Muscle of leg (tissue), 3 donors: ENCODE measurements at regions not wholly inside any gene's neighbourhood (a gene's known extent, or its start where the extent isn't known, plus 50 kb on each side); places are given as distances from the start of the nearest gene placed in this dataset.
"Not testable (repeated sequence)": the region's sequence is repeated elsewhere in the genome, so short reads cannot be mapped to it uniquely, and the experiment has no call there.

Source experiments
- DNase-seq: peaks from one replicate; pipeline ENCODE4 v3.0.0; 2013
- H3K27ac ChIP-seq: one replicate; pipeline ENCODE4 v1.5.1; 2013; ENCODE audit warnings: mild to moderate bottlenecking, low read length, control low read depth
- H3K27me3 ChIP-seq: one replicate; pipeline ENCODE4 v1.6.1; 2013; ENCODE audit warnings: low read length; ENCODE audit not compliant: control insufficient read depth, insufficient read depth
- H3K36me3 ChIP-seq: one replicate; pipeline ENCODE4 v1.6.1; 2013; ENCODE audit warnings: low read length; ENCODE audit not compliant: control insufficient read depth, insufficient read depth
- H3K4me1 ChIP-seq: one replicate; pipeline ENCODE4 v1.6.1; 2013; ENCODE audit warnings: low read length; ENCODE audit not compliant: control insufficient read depth, insufficient read depth
- H3K4me3 ChIP-seq: one replicate; pipeline ENCODE4 v1.5.1; 2013; ENCODE audit warnings: low read length, control low read depth
- H3K9me3 ChIP-seq: replicated peaks from 2 replicates; pipeline ENCODE4 v1.6.1; 2013; ENCODE audit warnings: low read depth, low read length; ENCODE audit not compliant: control insufficient read depth
- WGBS: methylation state at CpG from one replicate; pipeline ENCODE4 v1.1.5; 2013; ENCODE audit warnings: missing lambda C conversion rate; ENCODE audit not compliant: insufficient coverage; 5-methylcytosine and 5-hydroxymethylcytosine counted together

DNA sequence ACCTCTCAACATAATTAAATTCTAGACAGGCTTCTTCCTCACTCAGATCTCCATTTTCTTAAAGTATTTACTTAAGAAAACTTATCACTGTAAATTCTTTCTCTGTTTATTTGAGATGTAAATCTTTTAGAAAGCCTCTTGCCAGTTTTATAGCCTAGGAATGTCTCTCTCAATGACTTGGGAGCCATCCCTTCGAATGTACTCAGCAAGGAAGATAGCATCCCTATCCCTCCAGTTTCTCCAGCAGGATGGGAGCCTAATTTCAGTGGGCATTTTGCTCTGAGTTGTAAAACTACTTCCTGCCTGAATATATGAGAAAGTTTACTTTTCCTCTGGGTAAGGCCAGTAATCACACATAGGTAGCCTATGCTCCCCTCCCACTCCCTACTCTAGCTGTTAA is 558.5 kb upstream of the ARRDC3 start:
- no peak overlapping the region for H3K4me3 ChIP-seq
- H3K4me1 ChIP-seq = no peaks in the 10 kb centered on the region
- H3K27me3 ChIP-seq = no peaks in the 10 kb centered on the region
- no peaks in the 10 kb centered on the region for H3K36me3 ChIP-seq
- no peaks in the 10 kb centered on the region for H3K9me3 ChIP-seq
- H3K27ac ChIP-seq = no peak overlapping the region
- no CpG with 5 or more reads among the region's 1 CpG for WGBS
- no peak for DNase-seq

DNA sequence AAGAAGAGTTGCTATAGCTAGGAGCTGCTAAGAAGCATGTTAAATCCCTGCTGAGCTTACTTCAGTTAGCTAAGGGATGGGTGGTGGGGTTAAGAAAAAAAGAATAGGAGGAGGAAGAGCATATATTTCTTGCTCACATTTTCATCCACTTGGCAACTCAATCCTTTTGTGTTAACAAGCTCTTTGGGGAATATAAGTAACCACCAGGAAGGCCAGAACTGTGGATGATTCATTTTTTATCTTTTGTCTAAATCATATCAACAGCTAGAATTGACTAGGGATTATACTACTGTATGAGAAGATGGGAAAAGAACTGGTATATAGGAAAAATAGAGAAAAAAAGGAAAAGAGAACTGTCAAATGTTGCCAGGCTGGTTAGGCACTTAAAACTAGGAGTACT is 555.3 kb upstream of the ARRDC3 start:
- Histone ChIP-seq H3K36me3 (no peaks in the 10 kb centered on the region), H3K9me3 (no peaks in the 10 kb centered on the region), H3K4me3 (no peak overlapping the region), H3K27me3 (no peaks in the 10 kb centered on the region), H3K4me1 (no peaks in the 10 kb centered on the region), H3K27ac (no peak overlapping the region)
- DNase-seq = peak; percentile 30

DNA sequence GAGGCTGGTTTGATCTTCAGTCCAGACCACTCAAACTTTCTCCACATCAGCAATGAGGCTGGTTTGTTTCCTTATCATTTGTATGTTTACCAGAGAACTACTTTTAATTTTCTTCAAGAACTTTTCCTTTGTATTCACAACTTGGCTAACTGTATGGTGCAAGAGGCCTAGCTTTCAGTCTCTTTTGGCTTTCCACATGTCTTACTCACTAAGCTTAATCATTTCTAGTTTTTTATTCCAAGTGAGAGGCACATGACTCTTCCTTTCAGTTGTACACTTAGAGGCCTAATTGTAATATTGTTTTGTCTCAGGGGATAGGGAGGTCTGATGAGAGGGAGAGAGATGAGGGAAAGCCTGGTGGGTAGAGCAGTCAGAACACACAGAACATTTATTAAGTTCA is 554.0 kb upstream of the ARRDC3 start:
- Histone ChIP-seq H3K27ac (no peak overlapping the region), H3K4me3 (no peak overlapping the region), H3K4me1 (no peaks in the 10 kb centered on the region), H3K36me3 (no peaks in the 10 kb centered on the region), H3K27me3 (no peaks in the 10 kb centered on the region), H3K9me3 (no peaks in the 10 kb centered on the region)
- DNase-seq = no peak

DNA sequence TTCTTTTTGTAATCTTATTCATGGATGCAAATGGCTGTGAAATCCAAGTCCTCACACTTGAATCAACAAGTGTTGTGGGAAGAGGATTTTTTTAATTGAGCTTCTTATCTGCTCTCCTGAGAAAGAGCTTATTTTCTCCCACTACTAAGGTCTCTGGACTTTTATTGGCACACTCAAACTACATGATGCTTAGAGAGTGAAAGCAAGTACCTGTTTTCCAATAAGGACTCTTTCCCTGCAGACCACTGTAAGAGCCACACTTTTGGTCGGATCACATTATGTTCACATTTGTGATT is 546.4 kb upstream of the ARRDC3 start:
- Histone ChIP-seq H3K4me1 (no peaks in the 10 kb centered on the region), H3K27ac (no peak overlapping the region), H3K9me3 (no peaks in the 10 kb centered on the region), H3K36me3 (no peaks in the 10 kb centered on the region), H3K27me3 (no peaks in the 10 kb centered on the region), H3K4me3 (no peak overlapping the region)
- no CpG with 5 or more reads among the region's 1 CpG for WGBS
- DNase-seq = no peak

DNA sequence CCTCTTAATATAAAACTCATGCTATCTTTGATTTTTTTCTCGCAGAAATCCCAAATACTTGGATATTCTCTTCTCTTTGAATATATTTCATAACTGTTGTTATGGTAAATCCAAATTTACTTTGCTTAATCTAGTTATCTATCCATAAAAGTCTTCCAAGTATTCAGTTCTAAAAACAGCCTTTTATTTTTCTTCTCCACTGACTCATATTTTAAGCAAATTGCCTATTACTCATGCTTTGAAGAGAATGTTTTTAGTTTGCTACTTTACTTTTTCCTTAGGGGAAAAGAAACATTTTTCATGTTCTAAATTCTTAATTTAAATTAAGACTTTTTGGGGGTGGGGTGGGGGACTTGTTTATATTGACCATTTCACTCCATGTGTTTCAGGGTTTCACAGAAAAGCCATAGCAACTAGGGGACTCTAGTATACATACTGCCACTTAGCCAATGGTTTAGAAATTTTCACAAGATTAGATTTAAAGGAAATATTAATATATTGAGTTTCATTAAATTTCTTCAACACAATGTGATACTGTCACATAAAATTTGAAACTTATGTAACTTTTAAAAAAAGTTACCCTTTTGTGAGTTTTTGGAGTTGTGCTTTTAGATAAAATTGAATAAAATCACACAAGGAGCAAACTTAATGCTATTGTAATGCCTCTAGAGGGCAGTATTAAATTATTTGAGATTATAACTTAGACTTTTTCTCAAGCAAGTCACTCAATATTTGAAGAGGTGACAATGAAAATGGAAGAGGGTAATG is 545.8 kb upstream of the ARRDC3 start:
- Histone ChIP-seq H3K27me3 (no peaks in the 10 kb centered on the region), H3K4me3 (no peak overlapping the region), H3K36me3 (no peaks in the 10 kb centered on the region), H3K4me1 (no peaks in the 10 kb centered on the region), H3K9me3 (no peaks in the 10 kb centered on the region), H3K27ac (no peak overlapping the region)
- WGBS = no CpG with 5 or more reads among the region's 1 CpG
- DNase-seq = peak; percentile 8

DNA sequence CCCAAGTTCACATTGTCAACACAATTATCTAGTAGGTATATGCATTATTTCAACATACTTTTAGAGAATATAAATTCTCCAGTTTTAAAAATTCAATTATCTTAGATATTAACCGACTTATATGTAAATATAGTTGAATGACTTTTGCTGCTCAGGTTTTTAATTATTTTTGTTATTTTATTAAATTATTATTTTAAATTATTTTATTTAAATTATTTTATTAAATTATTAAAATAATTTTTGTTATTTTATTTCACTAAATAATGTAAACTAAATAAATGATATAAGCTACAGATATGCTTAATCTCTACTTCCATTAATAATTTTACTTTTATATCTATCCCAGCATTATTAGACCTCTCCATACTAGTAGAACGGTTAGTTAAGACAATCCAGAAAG is 544.3 kb upstream of the ARRDC3 start:
- no CpG with 5 or more reads among the region's 2 CpGs for WGBS
- Histone ChIP-seq H3K27me3 (no peaks in the 10 kb centered on the region), H3K36me3 (no peaks in the 10 kb centered on the region), H3K27ac (no peak overlapping the region), H3K4me3 (no peak overlapping the region), H3K4me1 (no peaks in the 10 kb centered on the region), H3K9me3 (no peaks in the 10 kb centered on the region)
- no peak for DNase-seq

DNA sequence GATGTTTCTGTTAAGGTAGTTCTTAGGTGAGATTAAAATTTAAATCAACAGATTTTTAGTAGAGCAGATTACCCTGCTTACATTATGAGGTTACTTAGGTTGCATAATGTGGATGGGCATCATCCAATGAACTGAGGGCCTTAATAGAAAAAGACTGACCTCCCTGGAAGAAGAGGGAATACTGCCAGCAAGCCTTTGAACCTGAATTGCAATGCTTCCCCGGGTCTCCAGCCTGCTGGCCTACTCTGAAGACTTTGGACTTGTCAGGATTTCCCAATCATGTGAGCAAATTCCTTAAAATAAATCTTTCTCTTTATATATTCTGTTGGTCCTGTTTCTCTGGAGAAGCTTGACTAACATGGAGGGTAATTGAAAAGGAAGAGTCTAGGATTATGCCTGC is 542.1 kb upstream of the ARRDC3 start:
- no peaks in the 10 kb centered on the region for H3K4me1 ChIP-seq
- DNase-seq = no peak
- no peak overlapping the region for H3K4me3 ChIP-seq
- H3K36me3 ChIP-seq = no peaks in the 10 kb centered on the region
- no CpG with 5 or more reads among the region's 1 CpG for WGBS
- no peak overlapping the region for H3K27ac ChIP-seq
- H3K9me3 ChIP-seq = no peaks in the 10 kb centered on the region
- H3K27me3 ChIP-seq = no peaks in the 10 kb centered on the region

DNA sequence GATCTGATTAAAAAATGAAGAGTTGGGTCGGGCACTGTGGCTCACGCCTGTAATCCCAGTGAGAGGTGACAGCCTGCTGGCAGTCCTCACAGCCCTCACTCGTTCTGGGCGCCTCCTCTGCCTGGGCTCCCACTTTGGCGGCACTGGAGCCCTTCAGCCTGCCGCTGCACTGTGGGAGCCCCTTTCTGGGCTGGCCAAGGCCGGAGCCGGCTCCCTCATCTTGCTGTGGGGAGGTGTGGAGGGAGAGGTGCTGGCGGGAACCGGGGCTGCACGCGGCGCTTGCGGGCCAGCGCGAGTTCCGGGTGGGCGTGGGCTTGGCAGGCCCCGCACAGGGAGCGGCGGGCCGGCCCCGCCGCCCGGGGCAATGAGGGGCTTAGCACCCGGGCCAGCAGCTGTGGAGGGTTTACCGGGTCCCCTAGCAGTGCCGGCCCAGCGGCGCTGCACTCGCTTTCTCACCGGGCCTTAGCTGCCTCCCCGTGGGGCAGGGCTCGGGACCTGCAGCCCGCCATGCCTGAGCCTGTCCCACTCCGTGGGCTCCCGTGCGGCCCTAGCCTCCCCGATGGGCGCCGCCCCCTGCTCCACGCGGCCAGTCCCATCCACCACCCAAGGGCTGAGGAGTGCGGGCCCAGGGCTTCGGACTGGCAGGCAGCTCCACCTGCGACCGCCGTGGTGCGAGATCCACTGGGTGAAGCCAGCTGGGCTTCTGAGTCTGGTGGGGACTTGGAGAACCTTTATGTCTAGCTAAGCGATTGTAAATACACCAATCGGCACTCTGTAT is 534.1 kb upstream of the ARRDC3 start:
- not testable (repeated sequence) for H3K27ac ChIP-seq, H3K9me3 ChIP-seq, DNase-seq, H3K4me3 ChIP-seq, H3K4me1 ChIP-seq, H3K27me3 ChIP-seq, H3K36me3 ChIP-seq
- WGBS = 97% methylated on average over 46 of the region's 51 CpGs

DNA sequence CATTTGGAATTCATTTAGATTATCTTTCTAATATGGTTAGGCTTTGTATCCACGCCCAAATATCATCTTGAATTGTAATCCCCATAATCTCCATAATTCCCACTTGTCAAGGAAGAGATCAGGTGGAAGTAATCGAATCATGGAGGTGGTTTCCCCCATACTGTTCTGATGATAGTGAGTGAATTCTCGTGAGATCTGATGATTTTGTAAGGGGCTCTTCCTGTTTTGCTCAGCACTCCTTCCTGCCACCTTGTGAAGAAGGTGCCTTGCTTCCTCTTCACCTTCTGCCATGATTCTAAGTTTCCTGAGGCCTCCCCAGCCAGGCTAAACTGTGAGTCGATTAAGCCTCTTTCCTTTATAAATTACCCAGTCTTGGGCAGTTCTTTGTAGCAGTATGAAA is 527.5 kb upstream of the ARRDC3 start:
- no peak overlapping the region for H3K27ac ChIP-seq
- no peak for DNase-seq
- no CpG with 5 or more reads among the region's 4 CpGs for WGBS
- no peaks in the 10 kb centered on the region for H3K9me3 ChIP-seq
- no peaks in the 10 kb centered on the region for H3K4me1 ChIP-seq
- no peaks in the 10 kb centered on the region for H3K36me3 ChIP-seq
- H3K4me3 ChIP-seq = no peak overlapping the region
- H3K27me3 ChIP-seq = no peaks in the 10 kb centered on the region

DNA sequence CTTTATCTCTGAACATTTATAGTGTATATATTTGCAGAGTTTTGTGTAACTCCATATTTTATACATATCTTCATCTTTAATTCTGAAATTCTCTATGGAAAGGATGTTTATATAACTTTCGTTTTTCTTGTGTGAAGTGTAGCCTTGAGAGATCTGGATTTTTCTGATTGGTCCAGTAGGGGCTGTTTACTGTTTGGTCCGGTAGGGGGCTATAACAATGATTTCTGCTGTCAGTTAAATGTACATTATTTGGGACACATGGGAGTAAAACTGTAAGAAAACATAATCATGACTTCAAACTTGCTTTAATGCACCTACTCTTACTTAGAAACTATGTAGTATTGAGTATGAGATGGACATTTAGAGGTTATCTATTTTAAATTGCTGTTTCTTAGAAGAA is 527.1 kb upstream of the ARRDC3 start:
- Histone ChIP-seq H3K4me3 (no peak overlapping the region), H3K9me3 (no peaks in the 10 kb centered on the region), H3K36me3 (no peaks in the 10 kb centered on the region), H3K4me1 (no peaks in the 10 kb centered on the region), H3K27me3 (no peaks in the 10 kb centered on the region), H3K27ac (no peak overlapping the region)
- no CpG with 5 or more reads among the region's 2 CpGs for WGBS
- DNase-seq = no peak

DNA sequence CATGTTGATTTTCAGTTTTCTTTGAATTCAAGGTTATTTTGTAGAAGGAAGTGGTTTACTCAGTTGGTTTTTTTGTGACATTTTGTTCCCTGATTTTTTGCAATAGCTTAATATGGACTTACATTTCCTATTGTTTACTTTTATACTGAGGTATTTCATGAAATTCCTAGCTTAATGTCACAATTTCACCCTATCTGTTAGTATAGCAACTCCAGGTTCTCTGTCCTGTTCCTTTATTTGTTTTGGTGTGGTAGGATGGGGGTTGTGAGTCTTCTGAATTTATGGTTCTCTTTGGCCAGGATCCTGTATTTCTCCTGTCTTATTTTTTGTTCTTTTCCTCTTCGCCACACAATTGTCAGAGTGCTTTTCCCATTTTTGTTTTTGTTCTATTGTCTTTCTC is 523.4 kb upstream of the ARRDC3 start:
- Histone ChIP-seq H3K36me3 (no peaks in the 10 kb centered on the region), H3K4me3 (no peak overlapping the region), H3K27ac (no peak overlapping the region), H3K27me3 (no peaks in the 10 kb centered on the region), H3K9me3 (no peaks in the 10 kb centered on the region), H3K4me1 (no peaks in the 10 kb centered on the region)
- no CpG with 5 or more reads among the region's 1 CpG for WGBS
- DNase-seq = no peak
